Natural killer cell (primary cell): ENCODE measurements at regions not wholly inside any gene's neighbourhood (a gene's known extent, or its start where the extent isn't known, plus 50 kb on each side); places are given as distances from the start of the nearest gene placed in this dataset.

Source experiments
- ATAC-seq, 3 donors: fragments of 150-1000 bp in 2 of 3; fragments of 200-7000 bp in 1 of 3; cut with Tn5 transposase; 1 replicate in 1 of 3; 2 replicates in 2 of 3; pipeline ENCODE4 v1.10.0; 2021; ENCODE audit warnings: mild to moderate bottlenecking in 2 of 3, moderate library complexity in 2 of 3
- DNase-seq, 2 donors: peaks; one replicate each; pipeline versions ENCODE4 v3.0.0 to v3.0.0-alpha.2; 2013 to 2021; ENCODE audit warnings: mixed read lengths in 1 of 2
- H3K27ac ChIP-seq: one replicate; pipeline ENCODE4 v1.5.1; 2013; ENCODE audit warnings: mild to moderate bottlenecking, low read length
- H3K27me3 ChIP-seq: one replicate; pipeline ENCODE4 v1.6.1; 2013; ENCODE audit warnings: low read length; ENCODE audit not compliant: control insufficient read depth, insufficient read depth
- H3K36me3 ChIP-seq: one replicate; pipeline ENCODE4 v1.6.1; 2013; ENCODE audit warnings: low read length; ENCODE audit not compliant: control insufficient read depth, insufficient read depth
- H3K4me1 ChIP-seq: one replicate; pipeline ENCODE4 v1.6.1; 2013; ENCODE audit warnings: low read length; ENCODE audit not compliant: control insufficient read depth, insufficient read depth
- H3K4me3 ChIP-seq: one replicate; pipeline ENCODE4 v1.5.1; 2013; ENCODE audit warnings: low read length
- H3K9me3 ChIP-seq: one replicate; pipeline ENCODE4 v1.6.1; 2013; ENCODE audit warnings: low read length; ENCODE audit not compliant: control insufficient read depth, insufficient read depth
- H3K27ac Mint-ChIP-seq, 2 donors: one replicate each; pipeline ENCODE4 v1.8.0; 2022; ENCODE audit warnings: mild to moderate bottlenecking in 2 of 2, mixed read lengths in 2 of 2, moderate library complexity in 1 of 2
- H3K27me3 Mint-ChIP-seq, 2 donors: one replicate each; pipeline ENCODE4 v1.8.0; 2022; ENCODE audit warnings: low read depth in 2 of 2, mixed read lengths in 2 of 2
- H3K36me3 Mint-ChIP-seq: one replicate; pipeline ENCODE4 v1.8.0; 2022; ENCODE audit warnings: mixed read lengths
- H3K4me1 Mint-ChIP-seq, 2 donors: one replicate each; pipeline ENCODE4 v1.8.0; 2022; ENCODE audit warnings: mixed read lengths in 2 of 2
- H3K4me3 Mint-ChIP-seq: one replicate; pipeline ENCODE4 v1.8.0; 2022; ENCODE audit warnings: mild to moderate bottlenecking, moderate library complexity, mixed read lengths
- H3K9me3 Mint-ChIP-seq, 2 donors: one replicate each; pipeline ENCODE4 v1.8.0; 2022; ENCODE audit warnings: mixed read lengths in 2 of 2
- CTCF ChIP-seq: fragments of 200-600 bp; IDR thresholded peaks from one replicate; pipeline ENCODE4 v1.8.0; 2022; ENCODE audit warnings: antibody characterized with exemption
- WGBS: methylation state at CpG from one replicate; pipeline ENCODE4 v1.1.7; 2013; ENCODE audit warnings: missing lambda C conversion rate; ENCODE audit not compliant: insufficient coverage; 5-methylcytosine and 5-hydroxymethylcytosine counted together
- intact Hi-C: fragments of 100-400 bp; cut with micrococcal nuclease; formaldehyde crosslinking; loops from one replicate; pipeline ENCODE4 v1.14.2; 2022

- H3K4me3 ChIP-seq: no peak overlapping the region
- WGBS: 87% methylated on average over 6 of the region's 7 CpGs
- no peaks in the 10 kb centered on the region for H3K9me3 ChIP-seq
- Mint-ChIP-seq H3K9me3 (no peaks in the 10 kb centered on the region), H3K27ac (no peak overlapping the region), H3K36me3 (no peaks in the 10 kb centered on the region), H3K4me3 (no peak overlapping the region), H3K4me1 (no peaks in the 10 kb centered on the region), H3K27me3 (peaks cover 6 to 17% of the 10 kb centered on the region in 2 donors)
- no peak for ATAC-seq
- no peak for TF ChIP-seq CTCF
- DNase-seq: no peak
- intact Hi-C loops: no loop called here
- H3K36me3 ChIP-seq: no peaks in the 10 kb centered on the region
- H3K27me3 ChIP-seq: no peaks in the 10 kb centered on the region
- no peaks in the 10 kb centered on the region for H3K4me1 ChIP-seq
- H3K27ac ChIP-seq: no peak overlapping the region
Measured at GRCh38 chr20:23289724-23290395, 60.7 kb upstream of the NXT1 start.

- ATAC-seq: no peak
- Mint-ChIP-seq H3K36me3 (no peaks in the 10 kb centered on the region), H3K27ac (no peak overlapping the region), H3K4me3 (no peak overlapping the region), H3K9me3 (no peaks in the 10 kb centered on the region), H3K4me1 (no peaks in the 10 kb centered on the region), H3K27me3 (peaks cover 7 to 16% of the 10 kb centered on the region in 2 donors)
- H3K36me3 ChIP-seq: no peaks in the 10 kb centered on the region
- no peak for DNase-seq
- H3K9me3 ChIP-seq: no peaks in the 10 kb centered on the region
- no peak overlapping the region for H3K4me3 ChIP-seq
- H3K4me1 ChIP-seq: no peaks in the 10 kb centered on the region
- no peak for TF ChIP-seq CTCF
- H3K27me3 ChIP-seq: no peaks in the 10 kb centered on the region
- intact Hi-C loops: no loop called here
- H3K27ac ChIP-seq: no peak overlapping the region
- 92% methylated on average over 6 of the region's 7 CpGs for WGBS
Measured at GRCh38 chr20:23289249-23289648, 61.3 kb upstream of the NXT1 start.

GRCh38 chr20:23287354-23288190 lies 63.0 kb upstream of the NXT1 start:
- H3K27me3 ChIP-seq: no peaks in the 10 kb centered on the region
- H3K4me1 Mint-ChIP-seq: no peaks in the 10 kb centered on the region
- ATAC-seq (no peak), DNase-seq (no peak)
- peaks cover 7 to 17% of the 10 kb centered on the region in 2 donors for H3K27me3 Mint-ChIP-seq
- H3K9me3 ChIP-seq: no peaks in the 10 kb centered on the region
- intact Hi-C loops: no loop called here
- no peaks in the 10 kb centered on the region for H3K9me3 Mint-ChIP-seq
- no peak overlapping the region for H3K4me3 Mint-ChIP-seq
- no peak for TF ChIP-seq CTCF
- H3K36me3 Mint-ChIP-seq: no peaks in the 10 kb centered on the region
- 89% methylated on average over 13 of the region's 13 CpGs for WGBS
- H3K4me3 ChIP-seq: no peak overlapping the region
- no peak overlapping the region for H3K27ac Mint-ChIP-seq
- H3K4me1 ChIP-seq: no peaks in the 10 kb centered on the region
- no peak overlapping the region for H3K27ac ChIP-seq
- H3K36me3 ChIP-seq: no peaks in the 10 kb centered on the region
